Dendritic cell treated with granulocyte-macrophage colony-stimulating factor and Interleukin-4, amounts not matched to agents 40 ng/mL and 50 ng/mL, for 4 days (primary cell): ENCODE measurements at regions not wholly inside any gene's neighbourhood (a gene's known extent, or its start where the extent isn't known, plus 50 kb on each side); places are given as distances from the start of the nearest gene placed in this dataset.
"Not testable (repeated sequence)": the region's sequence is repeated elsewhere in the genome, so short reads cannot be mapped to it uniquely, and the experiment has no call there.

Source experiments
- H3K27ac Mint-ChIP-seq: one replicate; pipeline ENCODE4 v1.8.0; 2022; ENCODE audit warnings: mild to moderate bottlenecking, mixed read lengths
- H3K27me3 Mint-ChIP-seq: one replicate; pipeline ENCODE4 v1.8.0; 2022; ENCODE audit warnings: mild to moderate bottlenecking, mixed read lengths
- H3K36me3 Mint-ChIP-seq: one replicate; pipeline ENCODE4 v1.8.0; 2022; ENCODE audit warnings: low read depth, mixed read lengths
- H3K4me1 Mint-ChIP-seq: one replicate; pipeline ENCODE4 v1.8.0; 2022; ENCODE audit warnings: low read depth, mixed read lengths
- H3K4me3 Mint-ChIP-seq: one replicate; pipeline ENCODE4 v1.8.0; 2022; ENCODE audit warnings: mild to moderate bottlenecking, moderate library complexity, mixed read lengths
- H3K9me3 Mint-ChIP-seq: one replicate; pipeline ENCODE4 v1.8.0; 2022; ENCODE audit warnings: mixed read lengths
- intact Hi-C: fragments of 100-400 bp; cut with micrococcal nuclease; formaldehyde crosslinking; loops from one replicate; pipeline ENCODE4 v1.15.0; 2022

GRCh38 chr14:51365241-51365965 lies 125.4 kb downstream of the TMX1 start:
- Mint-ChIP-seq H3K36me3 (no peaks in the 10 kb centered on the region), H3K9me3 (no peaks in the 10 kb centered on the region)
- intact Hi-C loops, result no loop called here

GRCh38 chr14:51366460-51366859 lies 126.4 kb downstream of the TMX1 start:
- intact Hi-C loops, H3K36me3 Mint-ChIP-seq, H3K27ac Mint-ChIP-seq, H3K27me3 Mint-ChIP-seq, H3K4me3 Mint-ChIP-seq, H3K9me3 Mint-ChIP-seq, H3K4me1 Mint-ChIP-seq: not testable (repeated sequence)

More at GRCh38 chr14:51365241-51365965, 125.4 kb downstream of the TMX1 start:
- Mint-ChIP-seq H3K4me1 (no peaks in the 10 kb centered on the region), H3K27me3 (no peaks in the 10 kb centered on the region), H3K27ac (no peak overlapping the region), H3K4me3 (no peak overlapping the region)

- intact Hi-C loops, H3K9me3 Mint-ChIP-seq, H3K27ac Mint-ChIP-seq, H3K36me3 Mint-ChIP-seq, H3K4me1 Mint-ChIP-seq, H3K27me3 Mint-ChIP-seq, H3K4me3 Mint-ChIP-seq: not testable (repeated sequence)
These were observed 127.0 kb downstream of the TMX1 start for GRCh38 chr14:51366866-51367599.

GRCh38 chr14:51367600-51367931 lies 127.5 kb downstream of the TMX1 start:
- Mint-ChIP-seq H3K36me3 (no peaks in the 10 kb centered on the region), H3K27ac (no peak overlapping the region), H3K4me3 (no peak overlapping the region), H3K9me3 (no peaks in the 10 kb centered on the region), H3K27me3 (no peaks in the 10 kb centered on the region), H3K4me1 (no peaks in the 10 kb centered on the region)
- intact Hi-C loops, result no loop called here

GRCh38 chr14:51368721-51369163 lies 128.7 kb downstream of the TMX1 start:
- no peaks in the 10 kb centered on the region for H3K36me3 Mint-ChIP-seq
- no peak overlapping the region for H3K4me3 Mint-ChIP-seq
- no peaks in the 10 kb centered on the region for H3K4me1 Mint-ChIP-seq
- no peaks in the 10 kb centered on the region for H3K27me3 Mint-ChIP-seq
- intact Hi-C loops, result no loop called here
- H3K27ac Mint-ChIP-seq, result no peak overlapping the region
- H3K9me3 Mint-ChIP-seq, result no peaks in the 10 kb centered on the region

- Mint-ChIP-seq H3K9me3 (no peaks in the 10 kb centered on the region), H3K4me3 (no peak overlapping the region), H3K4me1 (no peaks in the 10 kb centered on the region), H3K27ac (no peak overlapping the region), H3K27me3 (no peaks in the 10 kb centered on the region), H3K36me3 (no peaks in the 10 kb centered on the region)
- intact Hi-C loops, result loop anchor here (2.0 kb wide), 1 partner anchor 411 kb away; no protein-coding TSS in a partner anchor
These were observed 129.8 kb downstream of the TMX1 start for GRCh38 chr14:51369814-51370213.

GRCh38 chr14:51370758-51371386 lies 130.8 kb downstream of the TMX1 start:
- Mint-ChIP-seq H3K27me3 (no peaks in the 10 kb centered on the region), H3K4me1 (no peaks in the 10 kb centered on the region), H3K36me3 (no peaks in the 10 kb centered on the region), H3K9me3 (no peaks in the 10 kb centered on the region), H3K27ac (no peak overlapping the region), H3K4me3 (no peak overlapping the region)
- intact Hi-C loops, result loop anchor here (2.0 kb wide), 1 partner anchor 410 kb away; no protein-coding TSS in a partner anchor

- H3K27ac Mint-ChIP-seq, H3K9me3 Mint-ChIP-seq, H3K4me3 Mint-ChIP-seq, H3K4me1 Mint-ChIP-seq, H3K36me3 Mint-ChIP-seq, intact Hi-C loops, H3K27me3 Mint-ChIP-seq: not testable (repeated sequence)
These were observed 137.1 kb downstream of the TMX1 start for GRCh38 chr14:51377186-51377585.

GRCh38 chr14:51382506-51382905 lies 142.5 kb downstream of the TMX1 start:
- no peaks in the 10 kb centered on the region for H3K36me3 Mint-ChIP-seq
- intact Hi-C loops, result no loop called here

GRCh38 chr14:51386411-51386810 lies 146.4 kb downstream of the TMX1 start:
- Mint-ChIP-seq H3K27ac (no peak overlapping the region), H3K9me3 (no peaks in the 10 kb centered on the region), H3K4me3 (no peak overlapping the region), H3K27me3 (peaks cover 3% of the 10 kb centered on the region), H3K4me1 (peaks cover 5% of the 10 kb centered on the region), H3K36me3 (no peaks in the 10 kb centered on the region)
- intact Hi-C loops, result no loop called here

More at GRCh38 chr14:51382506-51382905, 142.5 kb downstream of the TMX1 start:
- Mint-ChIP-seq H3K27ac (no peak overlapping the region), H3K9me3 (no peaks in the 10 kb centered on the region), H3K4me3 (no peak overlapping the region), H3K27me3 (peaks cover 3% of the 10 kb centered on the region), H3K4me1 (peaks cover 5% of the 10 kb centered on the region)

GRCh38 chr14:51386983-51387735 lies 147.1 kb downstream of the TMX1 start:
- intact Hi-C loops, result no loop called here

GRCh38 chr14:51392416-51392815 lies 152.4 kb downstream of the TMX1 start:
- Mint-ChIP-seq H3K27me3 (no peaks in the 10 kb centered on the region), H3K4me3 (no peak overlapping the region), H3K27ac (no peak overlapping the region), H3K4me1 (no peaks in the 10 kb centered on the region), H3K9me3 (no peaks in the 10 kb centered on the region), H3K36me3 (no peaks in the 10 kb centered on the region)
- intact Hi-C loops, result no loop called here

More at GRCh38 chr14:51386983-51387735, 147.1 kb downstream of the TMX1 start:
- H3K4me1 Mint-ChIP-seq, result peaks cover 5% of the 10 kb centered on the region
- no peak overlapping the region for H3K27ac Mint-ChIP-seq
- peaks cover 3% of the 10 kb centered on the region for H3K27me3 Mint-ChIP-seq
- no peak overlapping the region for H3K4me3 Mint-ChIP-seq
- no peaks in the 10 kb centered on the region for H3K36me3 Mint-ChIP-seq
- H3K9me3 Mint-ChIP-seq, result no peaks in the 10 kb centered on the region

- Mint-ChIP-seq H3K4me3 (no peak overlapping the region), H3K36me3 (no peaks in the 10 kb centered on the region), H3K9me3 (no peaks in the 10 kb centered on the region), H3K27ac (no peak overlapping the region), H3K4me1 (no peaks in the 10 kb centered on the region), H3K27me3 (peaks cover 6% of the 10 kb centered on the region)
- intact Hi-C loops, result no loop called here
These were observed 154.3 kb downstream of the TMX1 start for GRCh38 chr14:51394384-51394783.

- H3K4me3 Mint-ChIP-seq, result no peak overlapping the region
- no peaks in the 10 kb centered on the region for H3K36me3 Mint-ChIP-seq
- H3K9me3 Mint-ChIP-seq, result no peaks in the 10 kb centered on the region
- no peak overlapping the region for H3K27ac Mint-ChIP-seq
- peaks cover 6% of the 10 kb centered on the region for H3K27me3 Mint-ChIP-seq
- no peaks in the 10 kb centered on the region for H3K4me1 Mint-ChIP-seq
- intact Hi-C loops, result no loop called here
These were observed 154.8 kb downstream of the TMX1 start for GRCh38 chr14:51394804-51395203.
